ENCODE measurements at regions not wholly inside any gene's neighbourhood (a gene's known extent, or its start where the extent isn't known, plus 50 kb on each side); places are given as distances from the start of the nearest gene placed in this dataset.

DNA sequence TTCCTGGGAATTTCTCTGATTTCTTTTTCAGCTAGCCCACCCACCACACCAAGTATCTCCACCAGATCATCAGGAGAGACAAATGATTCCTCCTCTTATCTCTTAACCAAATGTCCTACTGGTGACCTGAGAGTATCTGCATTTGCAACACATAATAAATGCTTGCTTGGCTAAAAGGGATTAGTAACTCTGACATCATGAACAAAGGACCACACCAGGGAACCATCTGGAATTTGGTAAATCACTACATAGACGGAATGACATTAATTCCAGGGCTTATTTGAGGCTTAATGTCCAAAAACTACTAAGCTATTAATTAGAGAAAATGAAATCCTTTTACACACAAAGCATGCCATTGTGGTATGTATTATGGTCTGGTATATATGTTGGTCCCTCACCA lies 139.0 kb downstream of the RAP2A start:
- TF ChIP-seq EZH2 (IDR thresholded peaks at IDR 0.05; ENCODE audit: borderline replicate concordance) (no peak), CTCF (IDR thresholded peaks at IDR 0.05; ENCODE audit: poor library complexity) (no peak)

Measured in hepatocyte (in vitro differentiated cells).